B cell (primary cell): ENCODE measurements at regions not wholly inside any gene's neighbourhood (a gene's known extent, or its start where the extent isn't known, plus 50 kb on each side); places are given as distances from the start of the nearest gene placed in this dataset.

Experiments
- ATAC-seq: fragments of 200-7000 bp; cut with Tn5 transposase; one replicate; pipeline ENCODE4 v1.10.0; 2021; ENCODE audit warnings: low read depth, mild to moderate bottlenecking, moderate number of reproducible peaks, moderate library complexity
- CTCF ChIA-PET: fragments of 350-600 bp; sonication (Branson Sonifier 250); formaldehyde crosslinking; loops from one replicate; lab custom pipeline; 2021; ENCODE audit warnings: antibody characterized with exemption, inconsistent platforms; lab: Charles Lee
- POLR2A ChIA-PET: fragments of 350-600 bp; sonication (Branson Sonifier 250); formaldehyde crosslinking; loops from one replicate; lab custom pipeline; 2021; ENCODE audit warnings: antibody characterized with exemption; lab: Charles Lee
- DNase-seq: peaks from one replicate; pipeline ENCODE4 v3.0.0; 2013
- H2AFZ ChIP-seq: 2 replicates; pipeline ENCODE4 v1.6.1; 2012; ENCODE audit warnings: mild to moderate bottlenecking, low read depth, low read length; ENCODE audit not compliant: insufficient read depth, poor library complexity, severe bottlenecking
- H3K27ac ChIP-seq, 2 donors: 1 replicate in 1 of 2; 2 replicates in 1 of 2; pipeline ENCODE4 v1.5.1; 2012 to 2013; ENCODE audit warnings: low read length in 2 of 2, mild to moderate bottlenecking in 2 of 2, moderate library complexity in 1 of 2
- H3K27me3 ChIP-seq, 4 experiments: fragments of 200-600 bp in 1 of 4; sonication (generic) in 1 of 4; replicated peaks in 1 of 4; 1 replicate in 2 of 4; 2 replicates in 2 of 4; pipeline versions ENCODE4 v1.6.1 to v1.7.0; 2013 to 2016; ENCODE audit warnings: low read length in 3 of 4, mild to moderate bottlenecking in 2 of 4, mixed read lengths in 1 of 4, moderate library complexity in 1 of 4; ENCODE audit not compliant: insufficient read depth in 4 of 4, control insufficient read depth in 3 of 4; ENCODE audit errors: control extremely low read depth in 1 of 4
- H3K36me3 ChIP-seq, 2 experiments: replicated peaks in 1 of 2; 1 replicate in 1 of 2; 2 replicates in 1 of 2; pipeline versions ENCODE4 v1.6.1 to v1.7.1; 2013; ENCODE audit warnings: low read length in 1 of 2; ENCODE audit not compliant: insufficient read depth in 2 of 2, control insufficient read depth in 1 of 2; ENCODE audit errors: control extremely low read depth in 1 of 2, extremely low read depth in 1 of 2
- H3K4me1 ChIP-seq, 2 donors: fragments of 200-600 bp in 1 of 2; sonication (generic) in 1 of 2; 1 replicate in 1 of 2; 2 replicates in 1 of 2; pipeline versions ENCODE4 v1.5.1 to v1.6.1; 2013 to 2017; ENCODE audit warnings: low read length in 2 of 2; ENCODE audit not compliant: control insufficient read depth in 2 of 2, insufficient read depth in 2 of 2
- H3K4me2 ChIP-seq: replicated peaks from 2 replicates; pipeline ENCODE3; 2012; ENCODE audit warnings: mild to moderate bottlenecking, low read depth, low read length; ENCODE audit not compliant: poor library complexity, severe bottlenecking
- H3K4me3 ChIP-seq, 5 experiments: fragments of 200-600 bp in 1 of 5; sonication (generic) in 1 of 5; 1 replicate in 3 of 5; 2 replicates in 2 of 5; pipeline versions ENCODE4 v1.5.1 to v1.7.0; 2011 to 2016; ENCODE audit warnings: low read length in 4 of 5, mild to moderate bottlenecking in 4 of 5, low read depth in 2 of 5, control low read depth in 1 of 5, moderate library complexity in 1 of 5; ENCODE audit not compliant: insufficient read depth in 1 of 5; ENCODE audit errors: control extremely low read depth in 1 of 5, extremely low read depth in 1 of 5
- H3K79me2 ChIP-seq: fragments of 200-600 bp; sonication (generic); one replicate; pipeline ENCODE4 v1.6.0; 2016; ENCODE audit warnings: low read length; ENCODE audit not compliant: control insufficient read depth, insufficient read depth
- H3K9ac ChIP-seq: fragments of 200-600 bp; sonication (generic); 2 replicates; pipeline ENCODE4 v1.6.1; 2017; ENCODE audit warnings: mild to moderate bottlenecking, low read length, moderate library complexity
- H3K9me3 ChIP-seq, 3 donors: one replicate each; pipeline versions ENCODE4 v1.6.1 to v1.7.1; 2013; ENCODE audit warnings: low read length in 2 of 3; ENCODE audit not compliant: control insufficient read depth in 2 of 3, insufficient read depth in 1 of 3; ENCODE audit errors: control extremely low read depth in 1 of 3
- H4K20me1 ChIP-seq: 2 replicates; pipeline ENCODE4 v1.6.0; 2012; ENCODE audit warnings: mild to moderate bottlenecking, low read length; ENCODE audit not compliant: insufficient read depth, control insufficient read depth, poor library complexity, severe bottlenecking
- H3K27ac Mint-ChIP-seq: one replicate; pipeline ENCODE4 v1.8.0; 2021; ENCODE audit warnings: mixed read lengths
- H3K27me3 Mint-ChIP-seq: one replicate; pipeline ENCODE4 v1.8.0; 2021; ENCODE audit warnings: mixed read lengths
- H3K4me1 Mint-ChIP-seq: one replicate; pipeline ENCODE4 v1.8.0; 2021; ENCODE audit warnings: mixed read lengths
- H3K4me3 Mint-ChIP-seq: one replicate; pipeline ENCODE4 v1.8.0; 2021; ENCODE audit warnings: mixed read lengths
- H3K9me3 Mint-ChIP-seq: one replicate; pipeline ENCODE4 v1.8.0; 2022; ENCODE audit warnings: mixed read lengths; ENCODE audit not compliant: insufficient read depth
- EZH2 ChIP-seq: IDR thresholded peaks from 2 replicates; pipeline ENCODE4 v1.6.1; 2012; ENCODE audit warnings: borderline replicate concordance, low read depth, mild to moderate bottlenecking, moderate library complexity, low read length; ENCODE audit not compliant: insufficient read depth, poor library complexity, severe bottlenecking
- WGBS: methylation state at CpG from one replicate; pipeline ENCODE4 v1.1.5; 2013; ENCODE audit warnings: missing lambda C conversion rate; ENCODE audit not compliant: insufficient coverage; 5-methylcytosine and 5-hydroxymethylcytosine counted together
- intact Hi-C: fragments of 100-400 bp; cut with micrococcal nuclease; formaldehyde crosslinking; loops from one replicate; pipeline ENCODE4 v1.10.0; 2022
- TF ChIP-seq, protein P1 (sequence below): fragments of 200-600 bp; IDR thresholded peaks from one replicate; pipeline ENCODE4 v1.8.0; 2022; ENCODE audit warnings: antibody characterized with exemption, mild to moderate bottlenecking

DNA sequence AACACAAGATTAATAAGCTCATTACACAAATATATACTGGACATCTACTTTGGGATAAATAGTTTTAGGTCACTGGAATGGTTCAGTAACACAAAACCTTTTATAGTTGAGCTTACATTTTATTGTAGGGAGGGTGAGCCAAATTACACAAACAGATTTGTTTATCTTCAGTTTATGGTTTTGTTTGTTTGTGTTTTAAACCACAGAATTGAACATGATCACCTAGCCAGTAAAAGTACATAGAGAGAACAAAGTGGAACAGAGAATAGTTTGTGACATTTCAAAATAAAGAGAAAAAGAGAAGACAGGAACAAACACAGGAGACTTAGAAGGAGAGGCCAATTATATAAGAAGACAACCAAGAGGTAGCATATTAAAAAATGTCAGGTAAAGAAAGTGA lies 1930.2 kb upstream of the PCDH20 start:
- Mint-ChIP-seq H3K4me3 (no peak overlapping the region), H3K9me3 (peaks cover 4% of the 10 kb centered on the region)
- DNase-seq: no peak

DNA sequence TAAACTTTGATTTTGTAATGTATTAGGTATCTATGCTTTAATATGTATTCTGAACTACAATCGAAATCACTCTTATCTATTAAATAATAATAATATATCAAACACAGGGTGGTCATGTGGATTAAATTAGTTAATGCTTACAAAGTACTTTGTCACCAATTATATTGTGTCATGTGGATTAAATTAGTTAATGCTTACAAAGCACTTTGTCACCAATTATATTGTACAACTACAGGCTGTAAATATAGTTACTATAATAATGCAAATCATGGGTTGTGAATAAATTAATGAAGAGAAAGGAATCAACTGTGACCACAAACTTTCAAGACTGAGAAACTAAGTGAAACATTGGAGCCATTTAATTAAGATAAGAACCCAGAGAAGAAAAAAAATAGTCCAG lies 1929.1 kb upstream of the PCDH20 start:
- WGBS: no CpG with 5 or more reads among the region's 1 CpG
- H3K27me3 Mint-ChIP-seq: no peaks in the 10 kb centered on the region

More for the DNA sequence above, 1930.2 kb upstream of the PCDH20 start:
- Mint-ChIP-seq H3K27me3 (no peaks in the 10 kb centered on the region), H3K4me1 (no peaks in the 10 kb centered on the region), H3K27ac (no peak overlapping the region)
- ChIA-PET CTCF (no interaction called here), POLR2A (no interaction called here)
- Histone ChIP-seq H3K9ac (no peak overlapping the region), H3K4me1 (no peaks in the 10 kb centered on the region), H4K20me1 (no peaks in the 10 kb centered on the region), H3K4me3 (no peak overlapping the region), H3K79me2 (no peaks in the 10 kb centered on the region), H2AFZ (no peak overlapping the region), H3K9me3 (no peaks in the 10 kb centered on the region), H3K4me2 (no peak overlapping the region), H3K36me3 (no peaks in the 10 kb centered on the region), H3K27ac (no peak overlapping the region), H3K27me3 (no peaks in the 10 kb centered on the region)
- TF ChIP-seq, protein P1, sequence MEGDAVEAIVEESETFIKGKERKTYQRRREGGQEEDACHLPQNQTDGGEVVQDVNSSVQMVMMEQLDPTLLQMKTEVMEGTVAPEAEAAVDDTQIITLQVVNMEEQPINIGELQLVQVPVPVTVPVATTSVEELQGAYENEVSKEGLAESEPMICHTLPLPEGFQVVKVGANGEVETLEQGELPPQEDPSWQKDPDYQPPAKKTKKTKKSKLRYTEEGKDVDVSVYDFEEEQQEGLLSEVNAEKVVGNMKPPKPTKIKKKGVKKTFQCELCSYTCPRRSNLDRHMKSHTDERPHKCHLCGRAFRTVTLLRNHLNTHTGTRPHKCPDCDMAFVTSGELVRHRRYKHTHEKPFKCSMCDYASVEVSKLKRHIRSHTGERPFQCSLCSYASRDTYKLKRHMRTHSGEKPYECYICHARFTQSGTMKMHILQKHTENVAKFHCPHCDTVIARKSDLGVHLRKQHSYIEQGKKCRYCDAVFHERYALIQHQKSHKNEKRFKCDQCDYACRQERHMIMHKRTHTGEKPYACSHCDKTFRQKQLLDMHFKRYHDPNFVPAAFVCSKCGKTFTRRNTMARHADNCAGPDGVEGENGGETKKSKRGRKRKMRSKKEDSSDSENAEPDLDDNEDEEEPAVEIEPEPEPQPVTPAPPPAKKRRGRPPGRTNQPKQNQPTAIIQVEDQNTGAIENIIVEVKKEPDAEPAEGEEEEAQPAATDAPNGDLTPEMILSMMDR: no peak
- TF ChIP-seq EZH2: no peak
- ATAC-seq: no peak
- intact Hi-C loops: no loop called here

More for the DNA sequence above, 1929.1 kb upstream of the PCDH20 start:
- no peak overlapping the region for H2AFZ ChIP-seq
- no peak for DNase-seq
- ATAC-seq: no peak
- intact Hi-C loops: no loop called here
- no peak overlapping the region for H3K4me2 ChIP-seq
- H3K9me3 ChIP-seq: no peaks in the 10 kb centered on the region
- POLR2A ChIA-PET: no interaction called here
- no peaks in the 10 kb centered on the region for H3K79me2 ChIP-seq
- no peaks in the 10 kb centered on the region for H3K27me3 ChIP-seq
- H3K4me3 ChIP-seq: no peak overlapping the region
- no peak overlapping the region for H3K27ac ChIP-seq
- no peak overlapping the region for H3K4me3 Mint-ChIP-seq
- no peak overlapping the region for H3K9ac ChIP-seq
- peaks cover 4% of the 10 kb centered on the region for H3K9me3 Mint-ChIP-seq
- no peak for TF ChIP-seq EZH2
- TF ChIP-seq, protein P1: no peak
- no peaks in the 10 kb centered on the region for H3K4me1 Mint-ChIP-seq
- no peaks in the 10 kb centered on the region for H3K36me3 ChIP-seq
- no peaks in the 10 kb centered on the region for H4K20me1 ChIP-seq
- no peaks in the 10 kb centered on the region for H3K4me1 ChIP-seq
- CTCF ChIA-PET: no interaction called here
- no peak overlapping the region for H3K27ac Mint-ChIP-seq
